Fibroblast of lung (primary cell): ENCODE measurements at regions not wholly inside any gene's neighbourhood (a gene's known extent, or its start where the extent isn't known, plus 50 kb on each side); places are given as distances from the start of the nearest gene placed in this dataset.

Source experiments
- EZH2 ChIP-seq: IDR thresholded peaks from 2 replicates; pipeline ENCODE4 v1.5.1; 2012; ENCODE audit warnings: low read length, control low read depth, mild to moderate bottlenecking; ENCODE audit errors: missing control alignments
- TF ChIP-seq, protein P1 (sequence below), 2 donors: IDR thresholded peaks in 1 of 2; conservative IDR thresholded peaks in 1 of 2; 1 replicate in 1 of 2; 2 replicates in 1 of 2; pipeline ENCODE4 v1.5.1; 2011 to 2012; ENCODE audit warnings: low read length in 2 of 2, control low read depth in 1 of 2, inconsistent platforms in 1 of 2, low read depth in 1 of 2, mild to moderate bottlenecking in 1 of 2

DNA sequence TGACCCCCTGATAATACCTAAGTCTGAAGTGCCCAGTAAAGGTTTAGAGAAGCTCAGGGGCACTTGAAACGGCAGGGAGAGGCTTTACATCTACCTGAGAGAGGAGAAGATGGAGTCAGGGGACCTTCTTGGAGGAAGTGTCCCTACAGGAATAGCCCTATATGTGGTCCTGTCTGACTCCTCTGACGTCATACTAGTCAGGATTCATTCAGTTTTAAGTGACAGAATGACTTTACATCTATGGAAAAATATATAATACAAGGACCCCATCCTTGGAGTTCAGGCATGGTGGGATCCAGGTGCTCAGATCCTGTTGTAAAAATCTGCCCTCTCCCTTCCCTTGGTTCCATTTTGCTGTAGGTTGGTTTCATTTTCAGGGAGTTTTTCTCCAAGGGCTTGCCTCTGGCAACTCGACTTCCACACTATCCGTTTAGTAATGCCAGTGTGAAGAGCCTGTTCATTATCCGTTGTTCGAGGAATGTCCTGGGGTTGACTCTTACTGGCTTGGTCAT is 205.6 kb downstream of the IRF8 start:
- TF ChIP-seq EZH2 = no peak
- TF ChIP-seq, protein P1, sequence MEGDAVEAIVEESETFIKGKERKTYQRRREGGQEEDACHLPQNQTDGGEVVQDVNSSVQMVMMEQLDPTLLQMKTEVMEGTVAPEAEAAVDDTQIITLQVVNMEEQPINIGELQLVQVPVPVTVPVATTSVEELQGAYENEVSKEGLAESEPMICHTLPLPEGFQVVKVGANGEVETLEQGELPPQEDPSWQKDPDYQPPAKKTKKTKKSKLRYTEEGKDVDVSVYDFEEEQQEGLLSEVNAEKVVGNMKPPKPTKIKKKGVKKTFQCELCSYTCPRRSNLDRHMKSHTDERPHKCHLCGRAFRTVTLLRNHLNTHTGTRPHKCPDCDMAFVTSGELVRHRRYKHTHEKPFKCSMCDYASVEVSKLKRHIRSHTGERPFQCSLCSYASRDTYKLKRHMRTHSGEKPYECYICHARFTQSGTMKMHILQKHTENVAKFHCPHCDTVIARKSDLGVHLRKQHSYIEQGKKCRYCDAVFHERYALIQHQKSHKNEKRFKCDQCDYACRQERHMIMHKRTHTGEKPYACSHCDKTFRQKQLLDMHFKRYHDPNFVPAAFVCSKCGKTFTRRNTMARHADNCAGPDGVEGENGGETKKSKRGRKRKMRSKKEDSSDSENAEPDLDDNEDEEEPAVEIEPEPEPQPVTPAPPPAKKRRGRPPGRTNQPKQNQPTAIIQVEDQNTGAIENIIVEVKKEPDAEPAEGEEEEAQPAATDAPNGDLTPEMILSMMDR (conservative IDR thresholded peaks at IDR 0.05 in 1 of 2, IDR thresholded peaks at IDR 0.05 in 1 of 2; ENCODE audit: low read depth in 1 of 2, low read length in 2 of 2) = no peak
